Neural progenitor cell (in vitro differentiated cells): ENCODE measurements at regions not wholly inside any gene's neighbourhood (a gene's known extent, or its start where the extent isn't known, plus 50 kb on each side); places are given as distances from the start of the nearest gene placed in this dataset.

Source experiments
- CTCF ChIP-seq: fragments of 200-600 bp; sonication (generic); IDR thresholded peaks from 2 replicates; pipeline ENCODE4 v1.5.1; 2017; ENCODE audit warnings: antibody characterized with exemption, mild to moderate bottlenecking
- EZH2 ChIP-seq: fragments of 200-600 bp; sonication (generic); IDR thresholded peaks from 2 replicates; pipeline ENCODE4 v1.6.1; 2017; ENCODE audit warnings: antibody characterized with exemption, mild to moderate bottlenecking, moderate library complexity
- EZH2phosphoT487 ChIP-seq: fragments of 200-600 bp; sonication (generic); IDR thresholded peaks from 2 replicates; pipeline ENCODE4 v1.6.1; 2017; ENCODE audit warnings: antibody characterized with exemption

- TF ChIP-seq CTCF (no peak), EZH2 (no peak), EZH2phosphoT487 (no peak)
These were observed 103.0 kb upstream of the SHISA6 start for GRCh38 chr17:11138023-11138422.
